ENCODE measurements at regions not wholly inside any gene's neighbourhood (a gene's known extent, or its start where the extent isn't known, plus 50 kb on each side); places are given as distances from the start of the nearest gene placed in this dataset.

DNA sequence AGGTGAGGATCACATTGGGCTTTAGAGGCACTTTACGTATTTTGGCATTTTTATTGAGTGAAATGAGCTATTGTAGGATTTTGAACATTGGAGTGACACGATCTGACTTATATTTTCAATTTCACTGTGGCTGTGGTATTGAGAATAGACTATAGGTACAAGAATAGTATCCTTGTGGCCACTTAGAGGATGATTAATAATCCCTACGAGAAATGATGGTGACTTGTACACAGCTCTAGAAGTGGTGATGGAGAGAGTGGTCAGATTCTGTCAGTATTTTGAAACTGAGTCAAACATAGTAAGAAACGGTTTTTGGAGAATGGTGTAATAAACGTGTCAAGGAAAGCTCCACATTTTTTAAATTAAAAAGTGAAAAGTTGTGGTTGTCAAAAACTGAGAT lies 494.7 kb downstream of the EPHA5 start:
- Mint-ChIP-seq H3K4me3 (no peak overlapping the region), H3K27me3 (ENCODE audit: low read depth) (no peaks in the 10 kb centered on the region), H3K4me1 (peaks cover 14% of the 10 kb centered on the region), H3K27ac (no peak overlapping the region), H3K9me3 (peaks cover 7% of the 10 kb centered on the region), H3K36me3 (no peaks in the 10 kb centered on the region)
- TF ChIP-seq, protein P1, sequence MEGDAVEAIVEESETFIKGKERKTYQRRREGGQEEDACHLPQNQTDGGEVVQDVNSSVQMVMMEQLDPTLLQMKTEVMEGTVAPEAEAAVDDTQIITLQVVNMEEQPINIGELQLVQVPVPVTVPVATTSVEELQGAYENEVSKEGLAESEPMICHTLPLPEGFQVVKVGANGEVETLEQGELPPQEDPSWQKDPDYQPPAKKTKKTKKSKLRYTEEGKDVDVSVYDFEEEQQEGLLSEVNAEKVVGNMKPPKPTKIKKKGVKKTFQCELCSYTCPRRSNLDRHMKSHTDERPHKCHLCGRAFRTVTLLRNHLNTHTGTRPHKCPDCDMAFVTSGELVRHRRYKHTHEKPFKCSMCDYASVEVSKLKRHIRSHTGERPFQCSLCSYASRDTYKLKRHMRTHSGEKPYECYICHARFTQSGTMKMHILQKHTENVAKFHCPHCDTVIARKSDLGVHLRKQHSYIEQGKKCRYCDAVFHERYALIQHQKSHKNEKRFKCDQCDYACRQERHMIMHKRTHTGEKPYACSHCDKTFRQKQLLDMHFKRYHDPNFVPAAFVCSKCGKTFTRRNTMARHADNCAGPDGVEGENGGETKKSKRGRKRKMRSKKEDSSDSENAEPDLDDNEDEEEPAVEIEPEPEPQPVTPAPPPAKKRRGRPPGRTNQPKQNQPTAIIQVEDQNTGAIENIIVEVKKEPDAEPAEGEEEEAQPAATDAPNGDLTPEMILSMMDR (IDR thresholded peaks at IDR 0.05; ENCODE audit: unreplicated experiment): no peak
- no peak for DNase-seq (ENCODE audit: low spot score in 2 of 2, unreplicated experiment in 2 of 2)

DNA sequence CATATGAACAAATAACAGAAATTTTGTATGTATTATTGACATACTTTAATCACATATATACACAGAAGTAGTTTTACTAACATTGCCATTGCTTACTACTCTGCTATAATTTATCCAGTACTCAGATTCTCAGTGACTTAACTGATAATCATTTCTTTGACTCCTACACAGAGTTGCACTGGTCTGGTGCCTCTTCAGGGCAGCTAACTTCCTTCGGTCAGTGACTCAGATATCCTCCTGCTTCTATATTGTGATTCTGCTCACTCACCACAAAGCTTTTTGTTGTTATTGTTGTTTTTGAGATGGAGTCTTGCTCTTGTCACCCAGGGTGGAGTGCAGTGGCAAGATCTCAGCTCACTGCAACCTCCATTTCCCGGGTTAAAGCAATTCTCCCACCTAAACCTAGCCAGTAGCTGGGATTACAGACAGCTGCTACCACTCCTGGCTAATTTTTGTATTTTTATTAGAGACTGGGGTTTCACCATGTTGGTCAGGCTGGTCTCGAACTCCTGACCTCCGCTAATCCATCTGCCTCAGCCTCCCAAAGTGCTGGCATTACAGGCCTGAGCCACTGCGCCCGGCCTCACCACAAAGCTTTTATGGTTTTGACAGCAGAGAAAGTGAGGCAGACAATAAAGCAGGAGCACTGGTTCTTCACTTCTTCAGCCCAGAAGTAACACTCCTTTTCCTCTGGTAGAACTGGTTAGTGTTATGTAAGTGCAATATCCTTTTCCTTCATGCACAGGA lies 499.3 kb downstream of the EPHA5 start:
- Mint-ChIP-seq H3K36me3 (no peaks in the 10 kb centered on the region), H3K9me3 (peaks cover 2% of the 10 kb centered on the region), H3K27ac (no peak overlapping the region), H3K4me3 (no peak overlapping the region), H3K4me1 (peaks cover 13% of the 10 kb centered on the region), H3K27me3 (ENCODE audit: low read depth) (no peaks in the 10 kb centered on the region)
- TF ChIP-seq, protein P1 (IDR thresholded peaks at IDR 0.05; ENCODE audit: unreplicated experiment): no peak
- DNase-seq (ENCODE audit: low spot score in 2 of 2, unreplicated experiment in 2 of 2): no peak

DNA sequence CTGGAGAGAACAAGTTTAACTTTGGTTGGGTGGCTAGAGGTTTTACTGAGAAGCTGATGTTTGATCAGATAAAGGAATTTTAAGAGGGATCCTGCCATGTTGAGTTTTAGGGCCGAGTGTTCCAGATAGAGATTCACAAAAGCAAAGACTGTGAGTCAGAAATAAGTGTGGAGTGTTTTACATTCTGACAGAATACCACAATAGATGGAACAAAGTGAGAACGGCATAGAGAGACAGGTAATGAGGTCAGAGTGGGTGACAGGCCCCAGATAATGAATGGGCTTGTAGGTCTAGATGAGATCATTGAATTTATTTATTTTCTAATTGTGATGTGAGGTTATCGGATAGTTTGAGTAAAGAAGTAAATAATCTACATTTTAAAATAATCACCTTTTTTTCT lies 502.6 kb downstream of the EPHA5 start:
- Mint-ChIP-seq H3K36me3 (no peaks in the 10 kb centered on the region), H3K4me1 (peaks cover 5% of the 10 kb centered on the region), H3K4me3 (no peak overlapping the region), H3K27me3 (ENCODE audit: low read depth) (no peaks in the 10 kb centered on the region), H3K27ac (no peak overlapping the region), H3K9me3 (no peaks in the 10 kb centered on the region)
- no peak for DNase-seq (ENCODE audit: low spot score in 2 of 2, unreplicated experiment in 2 of 2)
- TF ChIP-seq, protein P1 (IDR thresholded peaks at IDR 0.05; ENCODE audit: unreplicated experiment): no peak

DNA sequence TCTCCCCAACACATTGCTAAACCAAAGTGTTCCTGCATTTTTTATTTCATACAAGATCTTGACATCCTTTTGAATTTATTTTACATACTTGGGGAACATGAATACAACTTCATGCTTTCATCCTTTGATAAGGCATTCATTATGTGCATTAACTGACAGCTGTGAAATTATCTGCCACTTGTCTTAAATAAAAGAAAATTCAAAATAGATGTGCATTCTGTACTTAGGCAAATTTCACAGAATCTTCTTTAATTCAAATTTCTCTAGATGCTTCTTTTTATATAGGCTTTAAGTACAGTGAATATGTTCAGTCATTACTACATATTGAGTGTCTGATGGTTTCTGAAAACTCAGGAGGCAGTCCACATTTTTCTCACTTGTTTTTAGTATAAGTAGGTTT lies 518.1 kb downstream of the EPHA5 start:
- H3K9me3 Mint-ChIP-seq: peaks cover 6% of the 10 kb centered on the region
- no peak overlapping the region for H3K27ac Mint-ChIP-seq
- no peaks in the 10 kb centered on the region for H3K36me3 Mint-ChIP-seq
- H3K4me3 Mint-ChIP-seq: no peak overlapping the region
- no peaks in the 10 kb centered on the region for H3K4me1 Mint-ChIP-seq
- TF ChIP-seq, protein P1 (IDR thresholded peaks at IDR 0.05; ENCODE audit: unreplicated experiment): no peak
- no peak for DNase-seq (ENCODE audit: low spot score in 2 of 2, unreplicated experiment in 2 of 2)
- H3K27me3 Mint-ChIP-seq (ENCODE audit: low read depth): no peaks in the 10 kb centered on the region

DNA sequence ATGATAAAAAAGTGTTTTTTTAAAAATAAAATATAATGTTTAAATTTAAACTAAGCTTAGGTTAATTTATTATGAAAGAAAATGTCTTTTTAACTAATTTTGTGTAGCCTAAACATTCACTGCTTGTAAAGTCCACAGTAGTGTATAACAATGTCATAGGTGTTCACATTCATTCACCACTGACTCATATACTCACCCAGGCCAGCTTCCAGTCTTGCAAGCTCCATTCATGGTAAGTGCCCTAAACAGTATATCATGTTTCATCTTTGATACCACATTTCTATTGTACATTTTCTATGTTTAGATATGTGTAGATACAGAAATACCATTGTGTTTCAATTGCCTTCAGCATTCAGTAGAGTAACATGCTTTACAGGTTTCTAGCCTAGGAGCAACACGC lies 530.3 kb downstream of the EPHA5 start:
- Mint-ChIP-seq H3K36me3 (no peaks in the 10 kb centered on the region), H3K9me3 (peaks cover 45% of the 10 kb centered on the region), H3K4me1 (no peaks in the 10 kb centered on the region), H3K27me3 (ENCODE audit: low read depth) (no peaks in the 10 kb centered on the region), H3K4me3 (no peak overlapping the region), H3K27ac (no peak overlapping the region)
- no peak for DNase-seq (ENCODE audit: low spot score in 2 of 2, unreplicated experiment in 2 of 2)
- TF ChIP-seq, protein P1 (IDR thresholded peaks at IDR 0.05; ENCODE audit: unreplicated experiment): no peak
